NB4 (cell line): ENCODE measurements at regions not wholly inside any gene's neighbourhood (a gene's known extent, or its start where the extent isn't known, plus 50 kb on each side); places are given as distances from the start of the nearest gene placed in this dataset.

Source experiments
- DNase-seq: peaks from one replicate; pipeline ENCODE4 v3.0.0; 2010; ENCODE audit warnings: low read depth
- H3K4me3 ChIP-seq: one replicate; pipeline ENCODE4 v1.5.1; 2011; ENCODE audit warnings: mild to moderate bottlenecking, low read depth, low read length, moderate library complexity
- CTCF ChIP-seq: IDR thresholded peaks from one replicate; pipeline ENCODE4 v1.5.1; 2012; ENCODE audit warnings: low read depth, low read length
- MAX ChIP-seq: IDR thresholded peaks from 2 replicates; pipeline ENCODE4 v1.6.1; 2011; ENCODE audit warnings: low read depth, low read length
- MYC ChIP-seq: IDR thresholded peaks from 2 replicates; pipeline ENCODE4 v1.6.1; 2011; ENCODE audit warnings: low read depth, low read length
- POLR2A ChIP-seq: IDR thresholded peaks from 2 replicates; pipeline ENCODE4 v1.6.1; 2011; ENCODE audit warnings: mild to moderate bottlenecking; ENCODE audit not compliant: insufficient read length; ENCODE audit errors: extremely low read depth

- TF ChIP-seq MYC, result no peak
- TF ChIP-seq MAX, result no peak
- no peak for TF ChIP-seq CTCF
- TF ChIP-seq POLR2A, result no peak
- no peak overlapping the region for H3K4me3 ChIP-seq
- no peak for DNase-seq
Observed at GRCh38 chrX:55981603-55982002, 250.6 kb upstream of the KLF8 start.

- H3K4me3 ChIP-seq, result no peak overlapping the region
- no peak for DNase-seq
- TF ChIP-seq MYC (no peak), MAX (no peak), CTCF (no peak), POLR2A (no peak)
Observed at GRCh38 chrX:55996649-55997048, 235.5 kb upstream of the KLF8 start.

- no peak for DNase-seq
- TF ChIP-seq MYC (no peak), CTCF (no peak), MAX (no peak), POLR2A (no peak)
- no peak overlapping the region for H3K4me3 ChIP-seq
Observed at GRCh38 chrX:56000174-56000573, 232.0 kb upstream of the KLF8 start.

GRCh38 chrX:56000729-56001128 lies 231.4 kb upstream of the KLF8 start:
- DNase-seq, result no peak
- no peak overlapping the region for H3K4me3 ChIP-seq
- TF ChIP-seq MYC (no peak), CTCF (no peak), POLR2A (no peak), MAX (no peak)

GRCh38 chrX:56025872-56026571 lies 206.1 kb upstream of the KLF8 start:
- no peak overlapping the region for H3K4me3 ChIP-seq
- TF ChIP-seq POLR2A (no peak), MAX (no peak), MYC (no peak), CTCF (no peak)
- DNase-seq, result no peak

- no peak overlapping the region for H3K4me3 ChIP-seq
- no peak for TF ChIP-seq MAX
- DNase-seq, result no peak
Observed at GRCh38 chrX:56026815-56027214, 205.3 kb upstream of the KLF8 start.
